ENCODE measurements at regions not wholly inside any gene's neighbourhood (a gene's known extent, or its start where the extent isn't known, plus 50 kb on each side); places are given as distances from the start of the nearest gene placed in this dataset.

GRCh38 chr11:44404301-44404700 lies 94.4 kb upstream of the ALX4 start:
- no peak for TF ChIP-seq CTCF (IDR thresholded peaks at IDR 0.05; ENCODE audit: low read depth, low read length)
- no peak for TF ChIP-seq EZH2phosphoT487 (IDR thresholded peaks at IDR 0.05; ENCODE audit: low read depth)

All from OCI-LY3 (cell line).